Astrocyte (in vitro differentiated cells and primary cell): ENCODE measurements at regions not wholly inside any gene's neighbourhood (a gene's known extent, or its start where the extent isn't known, plus 50 kb on each side); places are given as distances from the start of the nearest gene placed in this dataset.

Experiments used
- CTCF ChIP-seq: IDR thresholded peaks from 2 replicates; pipeline ENCODE4 v1.5.1; 2011; ENCODE audit warnings: low read depth, mild to moderate bottlenecking, inconsistent platforms, low read length, moderate library complexity; ENCODE audit not compliant: insufficient read depth
- EZH2 ChIP-seq: IDR thresholded peaks from 2 replicates; pipeline ENCODE4 v1.6.1; 2012; ENCODE audit warnings: mild to moderate bottlenecking, low read length, inconsistent platforms; ENCODE audit not compliant: insufficient read depth

- TF ChIP-seq CTCF (no peak), EZH2 (no peak)
Measured at GRCh38 chr3:111269777-111270176, 198.2 kb downstream of the NECTIN3 start.
